Frontal cortex (tissue), 4 donors: ENCODE measurements at regions not wholly inside any gene's neighbourhood (a gene's known extent, or its start where the extent isn't known, plus 50 kb on each side); places are given as distances from the start of the nearest gene placed in this dataset. TPM values are rescaled to one million over a fixed set of nuclear protein-coding genes. Genes with fewer than 3 reads are reported as not detected.

Experiments
- DNase-seq, 2 donors: peaks; one replicate each; pipeline ENCODE4 v3.0.0; 2012; ENCODE audit warnings: low spot score in 2 of 2
- FAIRE-seq: peaks from 2 replicates; lab custom pipeline; 2012; peaks lifted over from hg19 to GRCh38; lab: Jason Lieb, UNC
- small RNA-seq: library from RNA; depleted of rRNA; stranded (forward); fragments of <200 nt; gene quantifications from one replicate; pipeline ENCODE3, GENCODE V24; 2014
- donor health status: control.
- donor health status: control.
- donor health status: control.

- no peak for FAIRE-seq
- no peak for DNase-seq
Measured at GRCh38 chr20:63062188-63063140, 55.7 kb upstream of the BHLHE23 start.

- DNase-seq, result no peak
- FAIRE-seq, result no peak
Measured at GRCh38 chr20:63061771-63062100, 55.0 kb upstream of the BHLHE23 start.

- FAIRE-seq (no peak), DNase-seq (no peak)
Measured at GRCh38 chr20:63061051-63061770, 54.4 kb upstream of the BHLHE23 start.

- DNase-seq (no peak), FAIRE-seq (no peak)
Measured at GRCh38 chr20:63060057-63060991, 53.6 kb upstream of the BHLHE23 start.

- DNase-seq (no peak), FAIRE-seq (no peak)
Measured at GRCh38 chr20:63059684-63060056, 52.9 kb upstream of the BHLHE23 start.

- FAIRE-seq (no peak), DNase-seq (no peak)
Measured at GRCh38 chr20:63058696-63059335, 52.1 kb upstream of the BHLHE23 start.

DNA sequence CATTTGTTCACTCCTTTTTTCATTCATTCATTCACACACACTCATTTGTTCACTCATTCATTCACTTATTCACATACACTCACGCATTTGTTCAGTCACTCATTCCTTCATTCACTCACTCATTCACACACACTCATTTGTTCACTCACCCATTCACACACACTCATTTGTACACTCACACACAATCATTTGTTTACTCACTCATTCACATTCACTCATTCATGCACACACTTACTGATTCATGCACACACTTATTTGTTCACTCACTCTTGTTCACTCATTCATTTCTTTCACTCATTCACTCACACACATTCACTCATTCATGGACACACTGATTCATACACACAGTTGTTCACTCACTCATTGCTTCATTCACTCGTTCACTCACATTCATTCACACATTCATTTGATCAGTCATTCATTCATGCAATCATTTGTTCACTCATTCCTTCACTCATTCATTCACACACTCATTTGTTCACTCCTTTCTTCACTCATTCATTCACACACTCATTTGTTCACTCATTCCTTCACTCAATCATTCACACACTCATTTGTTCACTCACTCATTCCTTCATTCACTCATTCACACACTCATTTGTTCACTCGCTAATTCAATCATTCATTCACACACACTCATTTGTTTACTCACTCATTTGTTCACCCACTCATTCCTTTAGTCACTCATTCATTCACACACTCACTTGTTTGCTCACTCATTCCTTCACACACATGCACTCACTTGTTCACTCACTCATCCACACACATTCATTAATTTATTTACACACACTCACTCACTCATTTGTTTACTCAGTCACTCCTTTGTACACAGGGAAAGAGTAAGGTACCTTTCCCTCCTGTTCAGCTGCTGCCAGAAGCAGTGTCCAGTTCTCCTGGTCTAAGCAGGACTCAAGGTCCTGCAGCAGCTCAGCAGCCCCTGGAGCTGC, 50.7 kb upstream of the BHLHE23 start:
- DNase-seq, result no peak
- FAIRE-seq, result no peak

DNA sequence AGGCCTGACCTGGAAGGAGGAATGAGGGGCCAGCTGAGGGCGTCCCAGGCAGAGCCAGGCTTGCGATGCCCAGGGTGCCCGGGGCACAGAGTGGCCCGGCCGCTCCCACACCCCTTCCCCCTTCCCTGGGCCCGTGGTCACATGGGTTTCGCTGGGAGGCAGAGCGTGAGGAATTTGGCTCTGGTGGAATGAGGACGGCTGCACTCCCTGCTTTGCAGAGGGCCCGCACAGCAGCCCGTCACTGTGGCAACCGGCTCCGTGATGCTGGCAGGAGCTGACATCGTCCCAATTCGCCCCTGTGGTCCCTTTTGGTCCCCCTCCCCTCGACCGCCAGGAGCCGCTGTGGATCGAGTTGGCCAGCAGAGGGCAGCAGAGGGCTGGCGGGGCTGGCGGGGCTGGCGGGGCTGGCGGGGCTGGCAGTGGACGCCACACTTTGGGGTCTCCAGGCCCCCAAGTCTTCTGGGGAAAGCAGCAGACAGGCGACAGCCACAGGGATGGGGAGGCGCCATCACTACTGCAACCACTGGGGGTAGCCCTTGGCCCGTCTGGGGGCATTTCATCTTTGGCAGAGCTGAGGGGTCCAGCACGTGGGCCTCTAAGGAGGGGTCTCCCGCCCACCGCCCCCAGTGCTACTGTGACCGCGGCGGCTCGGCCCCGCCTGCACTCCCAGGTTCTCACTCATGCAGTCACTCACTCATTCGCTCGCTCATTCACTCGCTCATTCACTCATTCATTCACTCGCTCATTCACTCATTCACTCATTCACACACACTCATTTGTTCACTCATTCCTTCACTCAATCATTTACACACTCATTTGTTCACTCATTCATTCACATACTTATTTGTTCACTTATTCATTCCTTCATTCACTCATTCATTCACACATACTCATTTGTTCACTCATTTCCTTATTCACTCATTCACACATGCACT, 49.7 kb upstream of the BHLHE23 start:
- no peak for FAIRE-seq

More for the DNA sequence above, 49.7 kb upstream of the BHLHE23 start:
- peak; percentile 52 to 65 for DNase-seq

Small RNAs in the stretch of these regions (small RNA-seq; reads per million reads assigned to genes)
- gene RF00635, result not detected
